ENCODE measurements at regions not wholly inside any gene's neighbourhood (a gene's known extent, or its start where the extent isn't known, plus 50 kb on each side); places are given as distances from the start of the nearest gene placed in this dataset.

- no peak overlapping the region for H3K27ac ChIP-seq
- ATAC-seq (no peak), DNase-seq (no peak)
- H3K27me3 ChIP-seq = no peaks in the 10 kb centered on the region
- H3K9me3 ChIP-seq = no peaks in the 10 kb centered on the region
- no peaks in the 10 kb centered on the region for H3K4me1 ChIP-seq
- intact Hi-C loops (cut with DNase I) = no loop called here
- no peak for TF ChIP-seq CTCF (IDR thresholded peaks at IDR 0.05)
- no peaks in the 10 kb centered on the region for H3K36me3 ChIP-seq
- H3K4me3 ChIP-seq = no peak overlapping the region
These were observed 206.8 kb downstream of the KBTBD8 start for GRCh38 chr3:67204951-67205350.

GRCh38 chr3:67215690-67216089 lies 217.6 kb downstream of the KBTBD8 start:
- no peaks in the 10 kb centered on the region for H3K27me3 ChIP-seq
- ATAC-seq = no peak
- DNase-seq = no peak
- no peak overlapping the region for H3K27ac ChIP-seq
- H3K36me3 ChIP-seq = no peaks in the 10 kb centered on the region
- no peak overlapping the region for H3K4me3 ChIP-seq
- H3K9me3 ChIP-seq = no peaks in the 10 kb centered on the region
- no peaks in the 10 kb centered on the region for H3K4me1 ChIP-seq
- intact Hi-C loops (cut with DNase I) = no loop called here
- TF ChIP-seq CTCF (IDR thresholded peaks at IDR 0.05) = no peak

GRCh38 chr3:67227030-67227429 lies 228.9 kb downstream of the KBTBD8 start:
- no peak overlapping the region for H3K27ac ChIP-seq
- intact Hi-C loops (cut with DNase I) = no loop called here
- ATAC-seq (no peak), DNase-seq (no peak)
- no peaks in the 10 kb centered on the region for H3K4me1 ChIP-seq
- TF ChIP-seq CTCF (IDR thresholded peaks at IDR 0.05) = no peak
- H3K27me3 ChIP-seq = no peaks in the 10 kb centered on the region
- H3K4me3 ChIP-seq = no peak overlapping the region
- H3K36me3 ChIP-seq = no peaks in the 10 kb centered on the region
- H3K9me3 ChIP-seq = no peaks in the 10 kb centered on the region

GRCh38 chr3:67228136-67228535 lies 230.0 kb downstream of the KBTBD8 start:
- no peak for TF ChIP-seq CTCF (IDR thresholded peaks at IDR 0.05)
- no peak for ATAC-seq
- no peaks in the 10 kb centered on the region for H3K36me3 ChIP-seq
- intact Hi-C loops (cut with DNase I) = no loop called here
- H3K27ac ChIP-seq = no peak overlapping the region
- no peaks in the 10 kb centered on the region for H3K9me3 ChIP-seq
- no peak overlapping the region for H3K4me3 ChIP-seq
- H3K27me3 ChIP-seq = no peaks in the 10 kb centered on the region
- no peaks in the 10 kb centered on the region for H3K4me1 ChIP-seq
- no peak for DNase-seq

GRCh38 chr3:67232642-67233041 lies 234.5 kb downstream of the KBTBD8 start:
- H3K4me3 ChIP-seq = no peak overlapping the region
- H3K9me3 ChIP-seq = no peaks in the 10 kb centered on the region
- no peak overlapping the region for H3K27ac ChIP-seq
- H3K36me3 ChIP-seq = no peaks in the 10 kb centered on the region
- TF ChIP-seq CTCF (IDR thresholded peaks at IDR 0.05) = no peak
- ATAC-seq = no peak
- H3K4me1 ChIP-seq = no peaks in the 10 kb centered on the region
- no peak for DNase-seq
- intact Hi-C loops (cut with DNase I) = no loop called here
- no peaks in the 10 kb centered on the region for H3K27me3 ChIP-seq

- no peak for DNase-seq
- no peak overlapping the region for H3K4me3 ChIP-seq
- intact Hi-C loops (cut with DNase I) = no loop called here
- no peak for TF ChIP-seq CTCF (IDR thresholded peaks at IDR 0.05)
- no peak overlapping the region for H3K27ac ChIP-seq
- no peaks in the 10 kb centered on the region for H3K4me1 ChIP-seq
- no peak for ATAC-seq
- no peaks in the 10 kb centered on the region for H3K36me3 ChIP-seq
- H3K9me3 ChIP-seq = no peaks in the 10 kb centered on the region
- H3K27me3 ChIP-seq = no peaks in the 10 kb centered on the region
These were observed 241.2 kb downstream of the KBTBD8 start for GRCh38 chr3:67239353-67239752.

All from upper lobe of right lung (tissue), 1 donor.